ENCODE measurements at regions not wholly inside any gene's neighbourhood (a gene's known extent, or its start where the extent isn't known, plus 50 kb on each side); places are given as distances from the start of the nearest gene placed in this dataset.

- in situ Hi-C loops (cut with MboI), result no loop called here
- Histone ChIP-seq H3F3A (ENCODE audit: insufficient read depth) (no peaks in the 10 kb centered on the region), H3K9ac (no peak overlapping the region), H3K4me2 (ENCODE audit: unreplicated experiment) (no peak overlapping the region), H3K27me3 (replicated peaks; ENCODE audit: insufficient read depth) (no peaks in the 10 kb centered on the region), H3K9me2 (ENCODE audit: insufficient read depth) (no peaks in the 10 kb centered on the region), H4K20me1 (ENCODE audit: insufficient read depth) (no peaks in the 10 kb centered on the region), H3K79me2 (ENCODE audit: insufficient read depth) (no peaks in the 10 kb centered on the region), H3K27ac (no peak overlapping the region), H2AFZ (no peak overlapping the region), H3K4me3 (no peak overlapping the region), H3K9me3 (ENCODE audit: low read depth) (no peaks in the 10 kb centered on the region), H3K4me1 (ENCODE audit: insufficient read depth) (no peaks in the 10 kb centered on the region), H3K36me3 (ENCODE audit: low read depth) (no peaks in the 10 kb centered on the region)
- WGBS, 2 experiments (ENCODE audit: low coverage in 1 of 2, low lambda C conversion rate in 2 of 2, missing lambda C conversion rate in 2 of 2), result 20 to 31% methylated on average over 3 to 4 of the region's 4 CpGs
- no peak for DNase-seq
- no peak for TF ChIP-seq EZH2 (IDR thresholded peaks at IDR 0.05; ENCODE audit: insufficient read depth, poor library complexity, severe bottlenecking)
- no peak for TF ChIP-seq EZH2phosphoT487 (IDR thresholded peaks at IDR 0.05; ENCODE audit: insufficient read depth, low read depth)
Measured at GRCh38 chr11:116397602-116398084, 375.1 kb downstream of the BUD13 start.

GRCh38 chr11:116396331-116396730 is 376.5 kb downstream of the BUD13 start:
- Histone ChIP-seq H3K36me3 (ENCODE audit: low read depth) (no peaks in the 10 kb centered on the region), H3K4me3 (no peak overlapping the region), H3K4me2 (ENCODE audit: unreplicated experiment) (no peak overlapping the region), H3F3A (ENCODE audit: insufficient read depth) (no peaks in the 10 kb centered on the region), H3K27me3 (replicated peaks; ENCODE audit: insufficient read depth) (no peaks in the 10 kb centered on the region), H3K79me2 (ENCODE audit: insufficient read depth) (no peaks in the 10 kb centered on the region), H3K9me2 (ENCODE audit: insufficient read depth) (no peaks in the 10 kb centered on the region), H3K4me1 (ENCODE audit: insufficient read depth) (no peaks in the 10 kb centered on the region), H3K9ac (no peak overlapping the region), H2AFZ (no peak overlapping the region), H3K27ac (no peak overlapping the region), H3K9me3 (ENCODE audit: low read depth) (no peaks in the 10 kb centered on the region), H4K20me1 (ENCODE audit: insufficient read depth) (no peaks in the 10 kb centered on the region)
- in situ Hi-C loops (cut with MboI), result no loop called here
- no peak for TF ChIP-seq EZH2phosphoT487 (IDR thresholded peaks at IDR 0.05; ENCODE audit: insufficient read depth, low read depth)
- TF ChIP-seq EZH2 (IDR thresholded peaks at IDR 0.05; ENCODE audit: insufficient read depth, poor library complexity, severe bottlenecking), result no peak
- WGBS, 2 experiments (ENCODE audit: low coverage in 1 of 2, low lambda C conversion rate in 2 of 2, missing lambda C conversion rate in 2 of 2), result 1 to 3% methylated on average over 2 of the region's 2 CpGs
- no peak for DNase-seq

DNA sequence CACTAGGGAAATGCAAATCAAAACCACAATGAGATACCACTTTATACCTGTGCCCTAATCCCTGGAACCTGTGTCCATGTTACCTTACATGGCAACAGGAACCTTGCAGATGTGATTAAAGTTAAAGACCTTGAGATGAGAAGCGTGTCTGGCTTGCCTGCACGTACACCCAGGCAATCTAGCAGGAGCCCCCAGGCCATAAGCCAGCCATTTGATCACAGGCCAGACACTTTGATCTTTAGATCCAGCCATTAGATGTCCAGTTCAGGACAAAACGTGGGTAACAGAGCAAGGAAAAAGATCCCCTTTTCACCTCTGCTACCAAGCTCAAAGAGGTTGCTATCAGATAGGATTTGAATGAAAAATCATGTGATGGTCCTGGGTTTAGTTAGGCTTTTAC is 378.8 kb downstream of the BUD13 start:
- H3K9ac ChIP-seq, result no peak overlapping the region
- H3K79me2 ChIP-seq (ENCODE audit: insufficient read depth), result no peaks in the 10 kb centered on the region
- no peak for DNase-seq
- no peak for TF ChIP-seq EZH2phosphoT487 (IDR thresholded peaks at IDR 0.05; ENCODE audit: insufficient read depth, low read depth)
- no peak for TF ChIP-seq EZH2 (IDR thresholded peaks at IDR 0.05; ENCODE audit: insufficient read depth, poor library complexity, severe bottlenecking)
- H3K27ac ChIP-seq, result no peak overlapping the region
- H3F3A ChIP-seq (ENCODE audit: insufficient read depth), result no peaks in the 10 kb centered on the region
- no peaks in the 10 kb centered on the region for H3K9me3 ChIP-seq (ENCODE audit: low read depth)
- no peaks in the 10 kb centered on the region for H3K9me2 ChIP-seq (ENCODE audit: insufficient read depth)
- no peak overlapping the region for H2AFZ ChIP-seq
- no peaks in the 10 kb centered on the region for H3K36me3 ChIP-seq (ENCODE audit: low read depth)
- no peak overlapping the region for H3K4me2 ChIP-seq (ENCODE audit: unreplicated experiment)
- no peaks in the 10 kb centered on the region for H3K4me1 ChIP-seq (ENCODE audit: insufficient read depth)
- in situ Hi-C loops (cut with MboI), result no loop called here
- WGBS, 2 experiments (ENCODE audit: low coverage in 1 of 2, low lambda C conversion rate in 2 of 2, missing lambda C conversion rate in 2 of 2), result 0 to 2% methylated on average over 3 of the region's 3 CpGs
- no peaks in the 10 kb centered on the region for H3K27me3 ChIP-seq (replicated peaks; ENCODE audit: insufficient read depth)
- H3K4me3 ChIP-seq, result no peak overlapping the region
- no peaks in the 10 kb centered on the region for H4K20me1 ChIP-seq (ENCODE audit: insufficient read depth)

- Histone ChIP-seq H3K36me3 (ENCODE audit: low read depth) (no peaks in the 10 kb centered on the region), H2AFZ (no peak overlapping the region), H3K27ac (no peak overlapping the region), H3K79me2 (ENCODE audit: insufficient read depth) (no peaks in the 10 kb centered on the region), H3K4me2 (ENCODE audit: unreplicated experiment) (no peak overlapping the region), H3K27me3 (replicated peaks; ENCODE audit: insufficient read depth) (no peaks in the 10 kb centered on the region), H3K9ac (no peak overlapping the region), H3K4me1 (ENCODE audit: insufficient read depth) (no peaks in the 10 kb centered on the region), H3K4me3 (no peak overlapping the region), H3F3A (ENCODE audit: insufficient read depth) (no peaks in the 10 kb centered on the region), H3K9me3 (ENCODE audit: low read depth) (no peaks in the 10 kb centered on the region), H4K20me1 (ENCODE audit: insufficient read depth) (no peaks in the 10 kb centered on the region), H3K9me2 (ENCODE audit: insufficient read depth) (no peaks in the 10 kb centered on the region)
- no peak for DNase-seq
- WGBS, 2 experiments (ENCODE audit: low coverage in 1 of 2, low lambda C conversion rate in 2 of 2, missing lambda C conversion rate in 2 of 2), result 14 to 15% methylated on average over 3 of the region's 3 CpGs
- TF ChIP-seq EZH2 (IDR thresholded peaks at IDR 0.05; ENCODE audit: insufficient read depth, poor library complexity, severe bottlenecking), result no peak
- TF ChIP-seq EZH2phosphoT487 (IDR thresholded peaks at IDR 0.05; ENCODE audit: insufficient read depth, low read depth), result no peak
- in situ Hi-C loops (cut with MboI), result no loop called here
Measured at GRCh38 chr11:116390963-116391362, 381.8 kb downstream of the BUD13 start.

DNA sequence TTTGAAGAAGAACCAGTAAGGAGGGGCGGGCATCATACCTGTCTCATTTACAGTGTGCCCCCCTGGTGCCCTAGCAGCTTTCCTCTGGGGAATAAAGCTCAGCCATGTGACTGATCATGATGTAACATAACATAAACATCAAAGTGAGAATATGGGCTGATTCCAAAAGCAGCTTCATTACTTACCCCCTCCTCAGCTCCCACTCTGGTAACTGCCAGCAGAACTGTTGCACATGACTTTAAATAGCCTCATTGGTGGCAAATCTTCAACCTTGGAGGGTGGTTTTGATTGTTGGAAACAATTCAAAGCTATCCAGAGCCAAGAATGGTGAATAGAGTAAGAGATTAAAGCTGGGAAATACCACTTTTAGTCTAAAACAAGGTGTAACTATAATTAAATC is 384.6 kb downstream of the BUD13 start:
- Histone ChIP-seq H4K20me1 (ENCODE audit: insufficient read depth) (no peaks in the 10 kb centered on the region), H3K4me3 (no peak overlapping the region), H3K9ac (no peak overlapping the region), H3K4me2 (ENCODE audit: unreplicated experiment) (no peak overlapping the region), H3K27ac (no peak overlapping the region), H3K36me3 (ENCODE audit: low read depth) (no peaks in the 10 kb centered on the region), H3K9me3 (ENCODE audit: low read depth) (no peaks in the 10 kb centered on the region), H3K4me1 (ENCODE audit: insufficient read depth) (no peaks in the 10 kb centered on the region), H3F3A (ENCODE audit: insufficient read depth) (no peaks in the 10 kb centered on the region), H3K79me2 (ENCODE audit: insufficient read depth) (no peaks in the 10 kb centered on the region), H3K9me2 (ENCODE audit: insufficient read depth) (no peaks in the 10 kb centered on the region), H2AFZ (no peak overlapping the region), H3K27me3 (replicated peaks; ENCODE audit: insufficient read depth) (no peaks in the 10 kb centered on the region)
- DNase-seq, result no peak
- in situ Hi-C loops (cut with MboI), result no loop called here
- 0 to 11% methylated on average over 1 of the region's 1 CpG for WGBS, 2 experiments (ENCODE audit: low coverage in 1 of 2, low lambda C conversion rate in 2 of 2, missing lambda C conversion rate in 2 of 2)
- TF ChIP-seq EZH2 (IDR thresholded peaks at IDR 0.05; ENCODE audit: insufficient read depth, poor library complexity, severe bottlenecking) (no peak), EZH2phosphoT487 (IDR thresholded peaks at IDR 0.05; ENCODE audit: insufficient read depth, low read depth) (no peak)

Measured in GM23248 (cell line).